ENCODE measurements at regions not wholly inside any gene's neighbourhood (a gene's known extent, or its start where the extent isn't known, plus 50 kb on each side); places are given as distances from the start of the nearest gene placed in this dataset.
"Not testable (repeated sequence)": the region's sequence is repeated elsewhere in the genome, so short reads cannot be mapped to it uniquely, and the experiment has no call there.

DNA sequence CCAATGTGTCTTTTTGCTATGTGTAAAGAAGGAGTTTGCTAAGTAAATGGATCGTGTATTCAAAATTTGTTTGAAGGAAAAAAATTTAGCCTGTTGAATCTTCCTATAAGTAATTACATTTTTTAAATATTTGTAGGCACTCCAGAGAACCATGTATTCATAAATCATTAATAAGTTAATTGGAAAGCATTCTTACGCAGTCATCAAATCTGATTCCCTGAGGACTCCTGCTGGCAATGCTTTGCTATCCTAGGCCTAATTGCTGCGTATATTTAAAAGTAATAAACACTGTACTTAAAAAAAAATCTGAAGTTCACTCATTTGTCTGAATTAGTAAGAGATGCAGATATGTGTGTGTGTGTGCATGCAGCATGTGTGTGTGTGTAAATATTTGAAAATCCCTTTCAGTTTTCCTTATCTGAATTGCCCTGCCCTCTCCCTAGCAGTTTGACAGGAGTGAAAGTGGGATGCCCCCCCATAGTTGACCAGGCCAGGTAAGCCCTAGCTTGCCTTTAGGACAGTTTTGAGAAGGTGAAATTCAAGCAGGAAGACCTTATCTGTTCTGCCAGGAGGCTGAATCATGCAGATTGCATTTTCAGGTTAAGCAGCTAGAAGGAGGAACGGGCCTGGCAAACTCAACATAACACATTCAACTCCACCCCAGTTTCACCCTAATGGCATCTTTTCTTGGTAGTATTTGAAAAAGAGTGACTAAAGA, 81.2 kb upstream of the DNAH5 start:
- Mint-ChIP-seq H3K27me3 (ENCODE audit: insufficient read depth) (no peaks in the 10 kb centered on the region), H3K9me3 (no peaks in the 10 kb centered on the region), H3K4me1 (ENCODE audit: low read depth) (no peaks in the 10 kb centered on the region), H3K36me3 (ENCODE audit: low read depth) (no peaks in the 10 kb centered on the region), H3K4me3 (no peak overlapping the region), H3K27ac (no peak overlapping the region)
- DNase-seq (ENCODE audit: low spot score) = no peak
- intact Hi-C loops (cut with micrococcal nuclease) = no loop called here

DNA sequence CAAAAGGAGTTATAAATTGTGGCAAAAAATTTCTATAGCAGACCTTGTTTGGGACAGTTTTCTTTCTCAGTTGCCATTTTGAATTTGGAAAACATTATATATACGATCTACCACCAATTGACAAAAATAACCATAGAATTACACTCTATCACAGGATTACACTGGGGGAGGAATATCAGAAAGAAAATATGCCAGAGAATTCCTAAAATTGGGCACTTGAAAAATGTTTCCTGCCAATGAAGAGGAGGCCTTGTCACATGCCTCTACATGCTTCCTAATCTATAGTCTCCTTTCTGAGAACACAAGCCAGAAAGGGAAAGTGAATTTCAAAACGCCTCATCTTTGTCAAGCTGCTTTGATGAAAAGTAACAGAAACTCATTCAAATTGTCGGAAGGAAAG, 78.5 kb upstream of the DNAH5 start:
- Mint-ChIP-seq H3K9me3 (no peaks in the 10 kb centered on the region), H3K27me3 (ENCODE audit: insufficient read depth) (no peaks in the 10 kb centered on the region), H3K4me3 (no peak overlapping the region), H3K27ac (no peak overlapping the region), H3K4me1 (ENCODE audit: low read depth) (no peaks in the 10 kb centered on the region), H3K36me3 (ENCODE audit: low read depth) (no peaks in the 10 kb centered on the region)
- DNase-seq (ENCODE audit: low spot score) = no peak
- intact Hi-C loops (cut with micrococcal nuclease) = no loop called here

DNA sequence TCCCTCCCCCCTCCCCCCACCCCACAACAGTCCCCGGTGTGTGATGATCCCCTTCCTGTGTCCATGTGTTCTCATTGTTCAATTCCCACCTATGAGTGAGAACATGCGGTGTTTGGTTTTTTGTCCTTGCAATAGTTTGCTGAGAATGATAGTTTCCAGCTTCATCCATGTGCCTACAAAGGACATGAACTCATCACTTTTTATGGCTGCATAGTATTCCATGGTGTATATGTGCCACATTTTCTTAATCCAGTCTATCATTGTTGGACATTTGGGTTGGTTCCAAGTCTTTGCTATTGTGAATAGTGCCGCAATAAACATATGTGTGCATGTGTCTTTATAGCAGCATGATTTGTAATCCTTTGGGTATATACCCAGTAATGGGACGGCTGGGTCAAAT, 76.5 kb upstream of the DNAH5 start:
- H3K9me3 Mint-ChIP-seq; DNase-seq (ENCODE audit: low spot score); H3K27ac Mint-ChIP-seq; H3K4me3 Mint-ChIP-seq; H3K27me3 Mint-ChIP-seq (ENCODE audit: insufficient read depth); intact Hi-C loops (cut with micrococcal nuclease); H3K36me3 Mint-ChIP-seq (ENCODE audit: low read depth); H3K4me1 Mint-ChIP-seq (ENCODE audit: low read depth): not testable (repeated sequence)

DNA sequence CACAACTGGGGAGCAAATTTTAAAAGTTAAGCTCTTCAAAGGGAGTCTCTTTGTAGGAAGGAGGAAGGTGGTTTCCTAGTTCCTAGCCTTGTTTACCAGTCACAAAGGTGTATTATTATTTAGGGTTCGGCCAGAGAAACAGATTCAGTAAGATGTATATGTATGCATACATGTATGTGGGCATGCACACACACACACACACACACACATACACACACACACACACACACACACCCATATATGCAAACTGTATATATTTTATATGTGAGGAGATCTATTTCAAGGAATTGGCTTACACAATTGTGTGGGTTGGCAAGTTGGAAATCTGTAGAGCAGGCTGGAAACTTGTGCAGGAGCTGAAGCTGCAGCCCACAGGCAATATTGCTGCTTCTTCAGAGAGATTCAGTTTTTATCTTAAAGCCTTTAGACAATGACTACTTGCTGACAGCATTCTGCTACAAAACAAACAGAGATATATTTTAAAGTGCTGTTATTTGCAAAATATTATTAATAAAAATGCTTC, 75.3 kb upstream of the DNAH5 start:
- intact Hi-C loops (cut with micrococcal nuclease) = no loop called here
- Mint-ChIP-seq H3K27ac (no peak overlapping the region), H3K9me3 (no peaks in the 10 kb centered on the region), H3K27me3 (ENCODE audit: insufficient read depth) (no peaks in the 10 kb centered on the region), H3K4me1 (ENCODE audit: low read depth) (no peaks in the 10 kb centered on the region), H3K36me3 (ENCODE audit: low read depth) (no peaks in the 10 kb centered on the region), H3K4me3 (no peak overlapping the region)
- DNase-seq (ENCODE audit: low spot score) = no peak

DNA sequence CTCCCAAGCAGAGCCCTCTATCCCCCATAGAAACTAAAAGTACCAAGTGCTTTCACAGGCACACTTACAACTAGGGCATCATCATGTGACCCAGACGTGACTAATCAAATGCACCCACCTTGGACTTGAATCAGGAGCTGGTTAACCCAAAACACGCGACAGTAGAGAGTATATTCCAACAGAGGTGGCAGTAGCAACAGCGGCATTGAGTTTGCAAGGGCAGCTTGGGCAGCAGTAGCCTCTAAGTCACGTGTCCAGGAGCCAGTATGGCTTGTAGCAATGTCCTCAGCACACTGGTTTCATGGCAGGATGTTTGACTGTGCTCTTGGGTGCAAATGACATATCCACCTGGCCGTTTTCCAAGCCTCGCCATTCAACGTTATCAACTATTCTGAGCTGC, 73.4 kb upstream of the DNAH5 start:
- Mint-ChIP-seq H3K27ac (no peak overlapping the region), H3K4me1 (ENCODE audit: low read depth) (no peaks in the 10 kb centered on the region), H3K36me3 (ENCODE audit: low read depth) (no peaks in the 10 kb centered on the region), H3K4me3 (no peak overlapping the region), H3K27me3 (ENCODE audit: insufficient read depth) (peaks cover 3% of the 10 kb centered on the region), H3K9me3 (no peaks in the 10 kb centered on the region)
- DNase-seq (ENCODE audit: low spot score) = no peak
- intact Hi-C loops (cut with micrococcal nuclease) = no loop called here

DNA sequence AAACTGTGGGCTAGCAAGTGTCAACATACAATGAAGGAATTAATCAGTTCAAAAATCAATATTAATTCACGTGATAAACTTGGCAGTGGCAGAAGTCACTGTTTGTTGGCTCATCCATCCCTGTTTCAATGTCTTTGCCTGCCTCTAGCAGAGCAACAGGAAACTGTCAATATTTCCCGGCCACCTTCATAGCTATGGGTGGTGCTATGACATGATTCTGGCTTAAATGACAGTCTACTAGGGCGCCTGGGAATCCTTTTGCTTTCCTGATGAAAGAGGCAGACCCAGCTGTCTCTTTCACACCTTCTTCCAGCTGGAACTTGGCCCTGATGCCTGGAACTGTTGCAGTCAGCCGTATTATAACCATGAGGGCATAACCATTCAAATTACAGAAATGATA, 72.1 kb upstream of the DNAH5 start:
- intact Hi-C loops (cut with micrococcal nuclease) = no loop called here
- H3K4me3 Mint-ChIP-seq = no peak overlapping the region
- no peak overlapping the region for H3K27ac Mint-ChIP-seq
- peaks cover 10% of the 10 kb centered on the region for H3K27me3 Mint-ChIP-seq (ENCODE audit: insufficient read depth)
- H3K9me3 Mint-ChIP-seq = no peaks in the 10 kb centered on the region
- H3K4me1 Mint-ChIP-seq (ENCODE audit: low read depth) = no peaks in the 10 kb centered on the region
- H3K36me3 Mint-ChIP-seq (ENCODE audit: low read depth) = no peaks in the 10 kb centered on the region
- no peak for DNase-seq (ENCODE audit: low spot score)

DNA sequence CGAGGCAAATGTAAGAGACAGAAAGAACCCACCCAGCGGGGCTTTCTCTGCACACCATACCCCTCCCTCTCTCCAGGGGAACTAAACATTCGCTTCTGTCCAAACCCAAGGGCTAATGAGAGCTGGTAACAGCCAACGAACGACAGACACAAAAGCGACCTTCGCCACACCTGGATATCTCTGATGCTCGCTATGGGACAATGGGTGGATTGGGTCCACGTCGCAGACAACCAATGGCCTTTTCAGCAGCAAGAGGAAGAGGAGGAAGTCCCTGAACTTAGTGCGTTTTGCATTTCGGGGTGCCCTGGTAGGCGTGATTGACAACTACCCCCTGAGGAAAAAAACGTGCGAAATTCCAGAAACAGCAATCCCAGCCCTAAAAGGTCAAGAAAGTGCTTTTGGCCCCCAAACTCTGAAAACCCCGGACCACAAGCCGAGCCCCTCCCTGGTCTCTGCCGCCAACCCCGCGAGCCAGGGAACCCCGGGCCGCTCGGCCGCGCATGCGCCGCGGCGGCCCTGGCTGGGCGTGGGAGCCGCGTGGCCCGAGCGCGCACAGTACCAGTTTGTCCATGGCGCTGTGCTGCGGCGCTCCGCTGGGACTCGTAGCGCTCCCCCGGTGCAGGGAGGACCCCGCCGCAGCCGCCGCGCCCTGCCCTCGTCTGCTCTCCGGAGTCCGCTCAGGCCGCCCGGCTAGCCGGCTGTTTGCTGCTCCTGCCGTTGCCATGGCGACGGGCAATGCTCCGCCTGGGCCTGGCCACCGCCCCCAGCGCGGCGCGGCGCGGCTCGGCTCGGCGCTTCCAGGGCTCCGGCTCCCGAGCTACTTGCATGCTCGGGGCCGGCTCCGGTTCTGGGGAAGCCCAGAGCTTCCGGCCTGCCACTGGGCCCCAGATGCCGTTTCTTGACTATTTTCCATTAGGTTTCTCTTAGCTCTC, 66.9 kb upstream of the DNAH5 start:
- DNase-seq (ENCODE audit: low spot score) = peak; percentile 17
- no peaks in the 10 kb centered on the region for H3K36me3 Mint-ChIP-seq (ENCODE audit: low read depth)
- intact Hi-C loops (cut with micrococcal nuclease) = loop anchor here (2.0 kb wide), 1 partner anchor 133 kb away; no protein-coding TSS in a partner anchor
- peak overlapping the region; percentile 82 for H3K4me3 Mint-ChIP-seq
- H3K27me3 Mint-ChIP-seq (ENCODE audit: insufficient read depth) = peaks cover 24% of the 10 kb centered on the region
- H3K4me1 Mint-ChIP-seq (ENCODE audit: low read depth) = no peaks in the 10 kb centered on the region
- no peaks in the 10 kb centered on the region for H3K9me3 Mint-ChIP-seq
- no peak overlapping the region for H3K27ac Mint-ChIP-seq

DNA sequence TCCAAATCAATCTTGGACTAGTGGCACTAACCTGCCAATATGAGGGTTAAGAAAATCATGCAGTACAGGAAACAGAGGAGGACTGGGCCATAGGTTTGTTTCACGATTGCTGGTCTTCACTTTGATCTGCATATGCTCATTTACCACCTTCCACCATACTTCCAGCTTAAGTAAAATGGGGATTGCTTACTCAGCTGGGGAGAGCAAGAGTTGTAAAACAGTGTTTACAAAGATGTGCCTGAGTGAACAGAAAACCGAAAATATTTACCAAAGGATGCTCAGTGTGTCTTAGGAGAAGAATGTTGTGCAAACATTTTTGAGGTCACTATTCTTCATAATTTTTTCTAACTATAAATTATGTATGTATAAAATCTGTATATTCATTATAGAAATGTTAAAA, 65.1 kb upstream of the DNAH5 start:
- Mint-ChIP-seq H3K27ac (no peak overlapping the region), H3K4me1 (ENCODE audit: low read depth) (no peaks in the 10 kb centered on the region), H3K36me3 (ENCODE audit: low read depth) (no peaks in the 10 kb centered on the region), H3K4me3 (no peak overlapping the region), H3K27me3 (ENCODE audit: insufficient read depth) (peaks cover 27% of the 10 kb centered on the region), H3K9me3 (no peaks in the 10 kb centered on the region)
- intact Hi-C loops (cut with micrococcal nuclease) = no loop called here
- DNase-seq (ENCODE audit: low spot score) = no peak

DNA sequence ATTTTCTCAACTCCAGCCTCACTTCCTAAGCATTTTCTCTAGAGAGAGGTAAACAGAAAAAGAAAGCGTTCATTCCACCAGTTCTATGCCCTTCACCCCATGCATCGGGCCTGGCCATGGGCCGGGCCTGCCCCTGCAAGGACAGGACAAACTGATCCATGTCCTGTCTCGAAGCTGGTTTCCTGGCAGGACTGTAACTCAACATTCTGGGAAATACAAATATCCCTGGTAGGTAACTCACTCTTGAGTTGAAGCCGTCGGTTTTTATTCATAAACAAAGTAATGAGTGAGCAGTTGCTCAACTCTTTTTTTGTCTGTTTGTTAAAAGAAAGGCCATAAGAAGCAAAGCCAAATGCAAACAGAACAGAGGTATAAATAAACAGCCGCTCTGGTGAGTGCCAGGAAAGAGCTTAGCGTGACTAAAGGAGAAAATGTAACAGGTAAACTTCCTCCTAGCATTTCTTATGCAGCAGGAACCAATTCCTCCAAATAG, 64.4 kb upstream of the DNAH5 start:
- DNase-seq (ENCODE audit: low spot score) = no peak
- Mint-ChIP-seq H3K27ac (no peak overlapping the region), H3K4me3 (no peak overlapping the region), H3K9me3 (no peaks in the 10 kb centered on the region), H3K4me1 (ENCODE audit: low read depth) (no peaks in the 10 kb centered on the region), H3K27me3 (ENCODE audit: insufficient read depth) (peaks cover 27% of the 10 kb centered on the region), H3K36me3 (ENCODE audit: low read depth) (no peaks in the 10 kb centered on the region)
- intact Hi-C loops (cut with micrococcal nuclease) = no loop called here

DNA sequence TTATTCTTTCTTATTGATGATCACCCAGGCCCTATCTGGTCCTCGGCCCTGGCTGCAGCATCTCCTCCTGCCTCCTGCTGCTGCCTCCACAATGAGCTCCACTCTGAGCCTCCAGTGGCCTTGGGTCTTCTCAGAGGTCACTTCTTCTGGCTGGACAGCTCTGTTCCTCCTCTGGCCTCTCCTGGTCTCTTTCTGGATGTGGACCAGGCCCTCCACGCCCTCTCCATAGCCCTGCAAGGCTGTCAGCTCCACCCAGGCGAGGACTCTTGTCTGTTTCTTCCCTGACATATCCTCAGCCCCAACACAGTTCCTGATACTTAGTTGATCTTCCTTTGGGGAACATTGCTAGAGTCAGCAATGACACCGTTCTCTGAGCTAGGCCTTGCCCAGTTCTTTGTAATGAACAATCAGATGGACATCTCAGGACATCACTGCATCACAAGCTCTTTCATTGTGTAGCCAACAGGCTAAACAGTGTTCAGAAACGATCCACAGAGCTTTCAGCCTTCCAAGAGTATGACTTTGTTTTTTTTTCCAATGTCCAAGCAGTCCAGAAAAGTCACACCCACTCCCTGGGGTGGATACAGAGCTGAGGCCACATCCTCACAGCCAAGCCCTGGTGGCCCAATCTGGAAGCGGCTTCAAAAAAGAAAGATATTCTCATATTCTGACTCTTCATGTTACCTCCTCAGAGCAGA, 62.5 kb upstream of the DNAH5 start:
- Mint-ChIP-seq H3K27ac (no peak overlapping the region), H3K9me3 (no peaks in the 10 kb centered on the region), H3K27me3 (ENCODE audit: insufficient read depth) (peaks cover 18% of the 10 kb centered on the region), H3K4me3 (no peak overlapping the region), H3K4me1 (ENCODE audit: low read depth) (no peaks in the 10 kb centered on the region), H3K36me3 (ENCODE audit: low read depth) (no peaks in the 10 kb centered on the region)
- no peak for DNase-seq (ENCODE audit: low spot score)
- intact Hi-C loops (cut with micrococcal nuclease) = no loop called here

DNA sequence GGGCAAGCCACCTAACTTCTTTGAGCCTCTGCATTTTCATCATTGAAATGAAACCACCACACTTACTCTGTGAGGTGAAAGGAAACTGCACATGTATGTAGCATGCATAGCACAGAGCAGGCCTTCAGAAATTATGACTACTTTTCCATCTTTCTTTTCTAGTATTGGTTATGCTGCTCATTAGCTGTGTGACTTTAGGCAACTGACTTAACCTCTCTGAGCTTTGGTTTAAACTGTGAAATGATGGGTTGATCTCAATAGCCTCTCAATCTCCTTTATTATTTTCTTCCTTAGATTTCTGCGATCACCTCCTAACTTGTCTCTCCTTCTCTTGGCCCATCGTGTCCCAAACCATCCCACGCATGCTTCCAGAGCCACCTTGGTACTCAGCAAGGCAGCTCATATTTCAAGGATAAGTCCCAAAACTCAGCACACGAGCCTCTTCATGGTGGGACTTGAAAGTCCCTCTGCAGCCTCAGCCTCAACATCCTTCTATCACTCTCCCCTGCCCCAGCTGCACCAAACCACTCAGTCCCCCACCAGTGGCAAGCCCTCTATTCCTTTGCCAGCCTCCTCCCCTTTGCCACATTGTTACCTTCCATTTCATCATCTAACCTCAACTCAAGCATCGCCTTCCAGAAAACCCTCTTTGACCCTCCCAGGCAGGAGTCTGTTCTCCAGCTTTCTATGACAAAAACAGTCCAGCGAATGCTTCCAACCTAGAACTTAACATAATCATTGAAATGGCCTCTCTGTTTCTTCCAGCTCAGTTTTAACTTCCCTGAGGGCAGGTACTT, 60.3 kb upstream of the DNAH5 start:
- no peaks in the 10 kb centered on the region for H3K4me1 Mint-ChIP-seq (ENCODE audit: low read depth)
- H3K4me3 Mint-ChIP-seq = no peak overlapping the region
- intact Hi-C loops (cut with micrococcal nuclease) = no loop called here
- no peaks in the 10 kb centered on the region for H3K9me3 Mint-ChIP-seq
- H3K36me3 Mint-ChIP-seq (ENCODE audit: low read depth) = no peaks in the 10 kb centered on the region
- no peak overlapping the region for H3K27ac Mint-ChIP-seq
- DNase-seq (ENCODE audit: low spot score) = no peak
- H3K27me3 Mint-ChIP-seq (ENCODE audit: insufficient read depth) = peaks cover 7% of the 10 kb centered on the region

DNA sequence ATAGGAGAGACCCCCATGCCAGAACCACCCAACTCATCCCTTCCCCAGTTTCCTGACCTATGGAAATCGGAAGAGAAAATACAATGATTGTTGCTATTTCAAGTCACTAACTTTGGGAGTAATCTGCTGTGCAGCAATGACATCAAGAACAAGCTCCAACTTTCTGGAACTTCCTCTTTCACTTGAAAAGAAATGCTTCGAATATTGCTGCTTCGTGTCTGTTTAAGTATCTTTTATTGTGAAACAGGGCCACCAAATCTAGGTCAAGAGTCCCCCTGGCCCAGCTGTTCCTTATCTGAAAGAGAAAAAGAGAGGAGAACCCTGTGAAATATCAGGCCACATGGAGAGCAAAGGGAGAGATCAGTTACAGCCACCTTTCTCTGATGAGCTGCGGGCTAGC, 59.4 kb upstream of the DNAH5 start:
- H3K4me3 Mint-ChIP-seq = no peak overlapping the region
- no peaks in the 10 kb centered on the region for H3K36me3 Mint-ChIP-seq (ENCODE audit: low read depth)
- peaks cover 3% of the 10 kb centered on the region for H3K27me3 Mint-ChIP-seq (ENCODE audit: insufficient read depth)
- peaks cover 4% of the 10 kb centered on the region for H3K9me3 Mint-ChIP-seq
- intact Hi-C loops (cut with micrococcal nuclease) = no loop called here
- H3K4me1 Mint-ChIP-seq (ENCODE audit: low read depth) = no peaks in the 10 kb centered on the region
- no peak overlapping the region for H3K27ac Mint-ChIP-seq
- DNase-seq (ENCODE audit: low spot score) = no peak
